ENCODE measurements at regions not wholly inside any gene's neighbourhood (a gene's known extent, or its start where the extent isn't known, plus 50 kb on each side); places are given as distances from the start of the nearest gene placed in this dataset.

GRCh38 chr9:88792502-88792901 lies 198.8 kb upstream of the S1PR3 start:
- DNase-seq (ENCODE audit: low spot score): no peak

- DNase-seq (ENCODE audit: low spot score): no peak
These were observed 197.2 kb upstream of the S1PR3 start for GRCh38 chr9:88794100-88794499.

- no peak for DNase-seq (ENCODE audit: low spot score)
These were observed 194.3 kb upstream of the S1PR3 start for GRCh38 chr9:88796947-88797346.

GRCh38 chr9:88798476-88798875 lies 192.8 kb upstream of the S1PR3 start:
- no peak for DNase-seq (ENCODE audit: low spot score)

GRCh38 chr9:88799541-88800328 lies 191.5 kb upstream of the S1PR3 start:
- no peak for DNase-seq (ENCODE audit: low spot score)

- no peak for DNase-seq (ENCODE audit: low spot score)
These were observed 191.0 kb upstream of the S1PR3 start for GRCh38 chr9:88800329-88800682.

GRCh38 chr9:88801214-88801796 lies 190.0 kb upstream of the S1PR3 start:
- no peak for DNase-seq (ENCODE audit: low spot score)

- DNase-seq (ENCODE audit: low spot score): no peak
These were observed 188.7 kb upstream of the S1PR3 start for GRCh38 chr9:88802533-88802932.

- DNase-seq (ENCODE audit: low spot score): no peak
These were observed 187.6 kb upstream of the S1PR3 start for GRCh38 chr9:88803546-88804253.

GRCh38 chr9:88804254-88804596 lies 187.0 kb upstream of the S1PR3 start:
- no peak for DNase-seq (ENCODE audit: low spot score)

GRCh38 chr9:88805217-88805943 lies 185.9 kb upstream of the S1PR3 start:
- DNase-seq (ENCODE audit: low spot score): no peak

- no peak for DNase-seq (ENCODE audit: low spot score)
These were observed 183.8 kb upstream of the S1PR3 start for GRCh38 chr9:88807426-88807825.

- DNase-seq (ENCODE audit: low spot score): no peak
These were observed 183.1 kb upstream of the S1PR3 start for GRCh38 chr9:88808019-88808656.

- no peak for DNase-seq (ENCODE audit: low spot score)
These were observed 182.4 kb upstream of the S1PR3 start for GRCh38 chr9:88808761-88809354.

- no peak for DNase-seq (ENCODE audit: low spot score)
These were observed 181.7 kb upstream of the S1PR3 start for GRCh38 chr9:88809355-88810161.

- DNase-seq (ENCODE audit: low spot score): no peak
These were observed 180.4 kb upstream of the S1PR3 start for GRCh38 chr9:88810826-88811225.

GRCh38 chr9:88811511-88811910 lies 179.8 kb upstream of the S1PR3 start:
- DNase-seq (ENCODE audit: low spot score): no peak

- no peak for DNase-seq (ENCODE audit: low spot score)
These were observed 178.2 kb upstream of the S1PR3 start for GRCh38 chr9:88812938-88813637.

GRCh38 chr9:88813638-88814209 lies 177.5 kb upstream of the S1PR3 start:
- DNase-seq (ENCODE audit: low spot score): no peak

- no peak for DNase-seq (ENCODE audit: low spot score)
These were observed 176.7 kb upstream of the S1PR3 start for GRCh38 chr9:88814577-88814976.

All from CD4-positive, alpha-beta T cell treated with Interleukin-15 for 4 hours (primary cell).